ENCODE measurements at regions not wholly inside any gene's neighbourhood (a gene's known extent, or its start where the extent isn't known, plus 50 kb on each side); places are given as distances from the start of the nearest gene placed in this dataset.

DNA sequence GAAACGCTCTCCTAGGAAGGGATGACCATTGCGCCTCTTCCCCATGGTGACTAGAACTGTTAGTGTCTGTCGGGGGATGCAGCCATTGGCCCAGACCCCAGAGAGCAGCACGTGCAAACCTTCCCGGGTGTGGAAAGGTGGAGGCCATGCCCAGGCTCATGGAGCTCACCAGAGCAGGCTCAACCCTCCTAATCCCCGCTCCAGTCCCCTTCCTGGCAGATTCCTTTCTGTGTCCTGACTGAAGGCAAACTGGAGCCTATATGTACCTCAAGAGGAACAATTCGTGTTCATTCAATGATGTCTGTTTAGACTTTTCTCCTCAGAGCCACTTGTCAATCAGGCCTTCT lies 94.4 kb downstream of the RHOB start:
- H4K8ac ChIP-seq (ENCODE audit: extremely low read depth, insufficient read depth, low read length): no peak overlapping the region
- no peak overlapping the region for H3K23ac ChIP-seq (ENCODE audit: insufficient read length)
- H2BK12ac ChIP-seq (ENCODE audit: low read depth, low read length): no peak overlapping the region
- no peak overlapping the region for H3K4me3 ChIP-seq (ENCODE audit: extremely low read depth in 1 of 4, insufficient read depth in 2 of 4, low read depth in 3 of 4, low read length in 4 of 4)
- no peak for TF ChIP-seq SIX5 (IDR thresholded peaks at IDR 0.05; ENCODE audit: low read depth, low read length)
- TF ChIP-seq, protein P1, sequence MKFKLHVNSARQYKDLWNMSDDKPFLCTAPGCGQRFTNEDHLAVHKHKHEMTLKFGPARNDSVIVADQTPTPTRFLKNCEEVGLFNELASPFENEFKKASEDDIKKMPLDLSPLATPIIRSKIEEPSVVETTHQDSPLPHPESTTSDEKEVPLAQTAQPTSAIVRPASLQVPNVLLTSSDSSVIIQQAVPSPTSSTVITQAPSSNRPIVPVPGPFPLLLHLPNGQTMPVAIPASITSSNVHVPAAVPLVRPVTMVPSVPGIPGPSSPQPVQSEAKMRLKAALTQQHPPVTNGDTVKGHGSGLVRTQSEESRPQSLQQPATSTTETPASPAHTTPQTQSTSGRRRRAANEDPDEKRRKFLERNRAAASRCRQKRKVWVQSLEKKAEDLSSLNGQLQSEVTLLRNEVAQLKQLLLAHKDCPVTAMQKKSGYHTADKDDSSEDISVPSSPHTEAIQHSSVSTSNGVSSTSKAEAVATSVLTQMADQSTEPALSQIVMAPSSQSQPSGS (IDR thresholded peaks at IDR 0.05; ENCODE audit: low read length): no peak
- no peak for TF ChIP-seq KDM5A (IDR thresholded peaks at IDR 0.05; ENCODE audit: low read length)
- TF ChIP-seq, protein P2, sequence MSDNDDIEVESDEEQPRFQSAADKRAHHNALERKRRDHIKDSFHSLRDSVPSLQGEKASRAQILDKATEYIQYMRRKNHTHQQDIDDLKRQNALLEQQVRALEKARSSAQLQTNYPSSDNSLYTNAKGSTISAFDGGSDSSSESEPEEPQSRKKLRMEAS (IDR thresholded peaks at IDR 0.05): no peak
- TF ChIP-seq BRCA1 (IDR thresholded peaks at IDR 0.05; ENCODE audit: low read depth, low read length): no peak
- TF ChIP-seq SIN3A (conservative IDR thresholded peaks at IDR 0.05 in 1 of 2, IDR thresholded peaks at IDR 0.05 in 1 of 2; ENCODE audit: low read depth in 1 of 2, low read length in 2 of 2): no peak
- TF ChIP-seq GTF2F1 (IDR thresholded peaks at IDR 0.05; ENCODE audit: borderline replicate concordance, low read depth, low read length): no peak
- no peak for TF ChIP-seq TEAD4 (IDR thresholded peaks at IDR 0.05; ENCODE audit: low read depth, low read length)
- no peak for TF ChIP-seq KDM1A (IDR thresholded peaks at IDR 0.05; ENCODE audit: borderline replicate concordance, low read length)
- H2AK5ac ChIP-seq (ENCODE audit: low read depth, low read length): peak overlapping the region; percentile 31; the same call in 1 of the 2 replicates
- H3K36me3 ChIP-seq (ENCODE audit: control insufficient read depth in 2 of 4, insufficient read depth in 4 of 4, low read length in 3 of 4): no peaks in the 10 kb centered on the region
- H3K18ac ChIP-seq (ENCODE audit: extremely low read depth, low read length): no peak overlapping the region
- no peaks in the 10 kb centered on the region for H3K79me2 ChIP-seq (ENCODE audit: control insufficient read depth in 1 of 2, insufficient read depth in 2 of 2, low read length in 2 of 2)
- H4K91ac ChIP-seq (replicated peaks; ENCODE audit: insufficient read length, low read length): no peak overlapping the region
- no peak overlapping the region for H4K5ac ChIP-seq (ENCODE audit: insufficient read length, low read depth, low read length)
- H3K27me3 ChIP-seq (replicated peaks in 1 of 4; ENCODE audit: control insufficient read depth in 3 of 4, extremely low read depth in 1 of 4, insufficient read depth in 3 of 4, low read length in 3 of 4): peaks cover 0 to 2% (median 0%) of the 10 kb centered on the region in 4 experiments; a peak in 2 of 7 replicates
- H4K20me1 ChIP-seq (replicated peaks in 1 of 2; ENCODE audit: control insufficient read depth in 1 of 2, insufficient read depth in 2 of 2, low read length in 2 of 2): no peaks in the 10 kb centered on the region
- H3K9ac ChIP-seq (replicated peaks in 1 of 4; ENCODE audit: extremely low read depth in 1 of 4, low read depth in 3 of 4, low read length in 3 of 4): no peak overlapping the region
- ChIA-PET POLR2A (ENCODE audit: partially characterized antibody) (interaction anchor here (1.1 to 1.4 kb wide), 2 partner anchors 34 to 94 kb away, joined by 3 to 5 read pairs; partner anchors contain the start of gene RHOB), CTCF (ENCODE audit: partially characterized antibody) (interaction anchor here (0.9 to 2.6 kb wide), 8 partner anchors 9 to 97 kb away, joined by 3 to 8 read pairs (median 4); no protein-coding TSS in a partner anchor)
- FAIRE-seq (no peak), DNase-seq (ENCODE audit: low read depth in 1 of 2, low spot score in 2 of 2) (no peak)
- peaks cover 0 to 2% of the 10 kb centered on the region in 2 experiments; a peak in 1 of 4 replicates for H3K9me3 ChIP-seq (ENCODE audit: insufficient read depth in 2 of 2, low read depth in 1 of 2, low read length in 1 of 2)
- H3K79me1 ChIP-seq (ENCODE audit: low read depth, low read length): no peaks in the 10 kb centered on the region
- 94% methylated on average over 7 of the region's 7 CpGs; no CpG with 5 or more reads in 1 of the 2 experiments for WGBS, 2 experiments (ENCODE audit: extremely low coverage in 1 of 2, insufficient coverage in 1 of 2, insufficient read length in 1 of 2, insufficient replicate concordance in 2 of 2, low coverage in 1 of 2, low lambda C conversion rate in 2 of 2, missing lambda C conversion rate in 1 of 2)
- no peak overlapping the region for H2BK5ac ChIP-seq (ENCODE audit: low read depth, low read length)
- H3K23me2 ChIP-seq (ENCODE audit: low read depth, low read length): no peaks in the 10 kb centered on the region
- H3K27ac ChIP-seq (ENCODE audit: low read depth, low read length): no peak overlapping the region
- H2BK120ac ChIP-seq (replicated peaks; ENCODE audit: low read depth, low read length): no peak overlapping the region
- H2AFZ ChIP-seq (ENCODE audit: low read length): no peak overlapping the region
- H2BK15ac ChIP-seq (ENCODE audit: low read length): no peak overlapping the region
- H3K4me2 ChIP-seq (ENCODE audit: insufficient read depth in 1 of 2, low read depth in 2 of 2, low read length in 2 of 2): no peak overlapping the region
- H3K4ac ChIP-seq (replicated peaks; ENCODE audit: insufficient read length, low read depth, low read length): no peak overlapping the region
- no peak overlapping the region for H3K14ac ChIP-seq (ENCODE audit: insufficient read length)
- H3K4me1 ChIP-seq (replicated peaks in 1 of 4; ENCODE audit: control insufficient read depth in 3 of 4, insufficient read depth in 4 of 4, low read length in 3 of 4): peaks cover 9 to 24% (median 16%) of the 10 kb centered on the region in 4 experiments
- no peak overlapping the region for H3K56ac ChIP-seq (replicated peaks; ENCODE audit: insufficient read length, low read depth, low read length)
- H2BK20ac ChIP-seq (ENCODE audit: low read length): no peak overlapping the region
